ENCODE measurements at regions not wholly inside any gene's neighbourhood (a gene's known extent, or its start where the extent isn't known, plus 50 kb on each side); places are given as distances from the start of the nearest gene placed in this dataset.

- no peak for DNase-seq
- H3K36me3 ChIP-seq (replicated peaks in 1 of 2; ENCODE audit: control insufficient read depth in 1 of 2, insufficient read depth in 2 of 2, low read length in 1 of 2) = no peaks in the 10 kb centered on the region
- no peaks in the 10 kb centered on the region for H3K4me1 ChIP-seq (ENCODE audit: control insufficient read depth in 1 of 2, insufficient read depth in 2 of 2, low read depth in 1 of 2, low read length in 1 of 2)
- no peak overlapping the region for H3K27ac ChIP-seq (ENCODE audit: low read depth in 2 of 2, low read length in 1 of 2)
- no peaks in the 10 kb centered on the region for H3K9me2 ChIP-seq
- no peak for TF ChIP-seq MEF2A (IDR thresholded peaks at IDR 0.05; ENCODE audit: borderline replicate concordance, low read depth)
- no peak for TF ChIP-seq MXI1 (IDR thresholded peaks at IDR 0.05; ENCODE audit: low read depth, low read length)
- no peak for TF ChIP-seq RFX5 (IDR thresholded peaks at IDR 0.05; ENCODE audit: low read length)
- TF ChIP-seq NFIC (IDR thresholded peaks at IDR 0.05; ENCODE audit: borderline replicate concordance) = no peak
- TF ChIP-seq YY1 (IDR thresholded peaks at IDR 0.05; ENCODE audit: low read depth) = no peak
- no peak for TF ChIP-seq POLR2AphosphoS5 (IDR thresholded peaks at IDR 0.05; ENCODE audit: low read depth, low read length)
- TF ChIP-seq IRF3 (IDR thresholded peaks at IDR 0.05; ENCODE audit: low read depth, low read length) = no peak
- H3F3A ChIP-seq (replicated peaks; ENCODE audit: insufficient read depth) = no peaks in the 10 kb centered on the region
- ChIA-PET CTCF (no interaction called here), POLR2A (no interaction called here)
- no peak overlapping the region for H2AFZ ChIP-seq (ENCODE audit: low read depth)
- no peak overlapping the region for H3K4me2 ChIP-seq
- H4K20me1 ChIP-seq (ENCODE audit: insufficient read depth) = no peaks in the 10 kb centered on the region
- no peak overlapping the region for H3K4me3 ChIP-seq (ENCODE audit: low read depth in 2 of 2, low read length in 1 of 2)
- H3K79me2 ChIP-seq (ENCODE audit: insufficient read depth) = no peaks in the 10 kb centered on the region
- 80% methylated on average over 2 of the region's 2 CpGs for WGBS (ENCODE audit: low lambda C conversion rate)
- no peaks in the 10 kb centered on the region for H3K9me3 ChIP-seq
- H3K9ac ChIP-seq = no peak overlapping the region
- H3K27me3 ChIP-seq (ENCODE audit: insufficient read depth) = no peaks in the 10 kb centered on the region; the same call in 1 of the 2 replicates
These were observed 195.7 kb downstream of the CD83 start for GRCh38 chr6:14313248-14313647.

GRCh38 chr6:14315353-14315752 is 197.8 kb downstream of the CD83 start:
- no peaks in the 10 kb centered on the region for H3K4me1 ChIP-seq (ENCODE audit: control insufficient read depth in 1 of 2, insufficient read depth in 2 of 2, low read depth in 1 of 2, low read length in 1 of 2)
- CTCF ChIA-PET = no interaction called here
- POLR2A ChIA-PET = no interaction called here

More at GRCh38 chr6:14315353-14315752, 197.8 kb downstream of the CD83 start:
- Histone ChIP-seq H3K9ac (no peak overlapping the region), H2AFZ (ENCODE audit: low read depth) (no peak overlapping the region), H3K79me2 (ENCODE audit: insufficient read depth) (no peaks in the 10 kb centered on the region), H3K9me3 (no peaks in the 10 kb centered on the region), H3K4me3 (ENCODE audit: low read depth in 2 of 2, low read length in 1 of 2) (no peak overlapping the region), H3K27ac (ENCODE audit: low read depth in 2 of 2, low read length in 1 of 2) (no peak overlapping the region), H3K27me3 (ENCODE audit: insufficient read depth) (no peaks in the 10 kb centered on the region), H3K36me3 (replicated peaks in 1 of 2; ENCODE audit: control insufficient read depth in 1 of 2, insufficient read depth in 2 of 2, low read length in 1 of 2) (no peaks in the 10 kb centered on the region), H3K9me2 (no peaks in the 10 kb centered on the region), H3K4me2 (no peak overlapping the region), H3F3A (replicated peaks; ENCODE audit: insufficient read depth) (no peaks in the 10 kb centered on the region), H4K20me1 (ENCODE audit: insufficient read depth) (no peaks in the 10 kb centered on the region)
- no peak for DNase-seq
- TF ChIP-seq PBX3 (IDR thresholded peaks at IDR 0.05) (no peak), YY1 (IDR thresholded peaks at IDR 0.05; ENCODE audit: low read depth) (no peak), TEAD4 (IDR thresholded peaks at IDR 0.05; ENCODE audit: borderline replicate concordance, insufficient read depth) (no peak), REST (IDR thresholded peaks at IDR 0.05; ENCODE audit: low read depth, low read length) (no peak), IRF3 (IDR thresholded peaks at IDR 0.05; ENCODE audit: low read depth, low read length) (no peak), EZH2phosphoT487 (IDR thresholded peaks at IDR 0.05; ENCODE audit: borderline replicate concordance, low read depth) (no peak), FOXJ3 (CRISPR knock-in tag; IDR thresholded peaks at IDR 0.05) (no peak), USF2 (IDR thresholded peaks at IDR 0.05; ENCODE audit: borderline replicate concordance, low read depth, low read length) (no peak), GATA2 (CRISPR knock-in tag; IDR thresholded peaks at IDR 0.05) (no peak), RCOR1 (IDR thresholded peaks at IDR 0.05; ENCODE audit: low read length) (no peak)

All from SK-N-SH (cell line).